ENCODE measurements at regions not wholly inside any gene's neighbourhood (a gene's known extent, or its start where the extent isn't known, plus 50 kb on each side); places are given as distances from the start of the nearest gene placed in this dataset.

GRCh38 chr5:86786955-86787354 is 169.2 kb downstream of the COX7C start:
- no peak for DNase-seq

GRCh38 chr5:86795659-86796058 is 177.9 kb downstream of the COX7C start:
- DNase-seq = no peak

- DNase-seq = no peak
These were observed 179.9 kb downstream of the COX7C start for GRCh38 chr5:86797677-86798076.

GRCh38 chr5:86806206-86806605 is 188.5 kb downstream of the COX7C start:
- DNase-seq = no peak

- no peak for DNase-seq
These were observed 189.6 kb downstream of the COX7C start for GRCh38 chr5:86807046-86808031.

GRCh38 chr5:86814315-86814714 is 196.6 kb downstream of the COX7C start:
- DNase-seq = no peak

- DNase-seq = no peak
These were observed 197.2 kb downstream of the COX7C start for GRCh38 chr5:86814907-86815306.

GRCh38 chr5:86824637-86825036 is 206.9 kb downstream of the COX7C start:
- DNase-seq = no peak

GRCh38 chr5:86831128-86831527 is 213.4 kb downstream of the COX7C start:
- no peak for DNase-seq

GRCh38 chr5:86833868-86834267 is 216.1 kb downstream of the COX7C start:
- no peak for DNase-seq

- DNase-seq = no peak
These were observed 219.9 kb downstream of the COX7C start for GRCh38 chr5:86837610-86838009.

GRCh38 chr5:86838083-86838482 is 220.3 kb downstream of the COX7C start:
- DNase-seq = no peak

- no peak for DNase-seq
These were observed 223.4 kb downstream of the COX7C start for GRCh38 chr5:86841000-86841644.

GRCh38 chr5:86858442-86858841 is 240.7 kb downstream of the COX7C start:
- no peak for DNase-seq

GRCh38 chr5:86861512-86861911 is 243.8 kb downstream of the COX7C start:
- DNase-seq = no peak

- no peak for DNase-seq
These were observed 244.4 kb downstream of the COX7C start for GRCh38 chr5:86862093-86862492.

GRCh38 chr5:86864051-86864450 is 246.3 kb downstream of the COX7C start:
- no peak for DNase-seq

GRCh38 chr5:86865256-86865785 is 247.6 kb downstream of the COX7C start:
- no peak for DNase-seq

GRCh38 chr5:86866036-86866435 is 248.3 kb downstream of the COX7C start:
- no peak for DNase-seq

- no peak for DNase-seq
These were observed 251.5 kb downstream of the COX7C start for GRCh38 chr5:86869268-86869667.

- DNase-seq = no peak
These were observed 257.8 kb downstream of the COX7C start for GRCh38 chr5:86875539-86875938.

- no peak for DNase-seq
These were observed 260.5 kb downstream of the COX7C start for GRCh38 chr5:86878250-86878649.

GRCh38 chr5:86879086-86879485 is 261.3 kb downstream of the COX7C start:
- no peak for DNase-seq

GRCh38 chr5:86880344-86880743 is 262.6 kb downstream of the COX7C start:
- DNase-seq = no peak
